Right kidney (tissue), 1 donor: ENCODE measurements at regions not wholly inside any gene's neighbourhood (a gene's known extent, or its start where the extent isn't known, plus 50 kb on each side); places are given as distances from the start of the nearest gene placed in this dataset.
A peak's percentile ranks its signal among the peaks of the same experiment; 100 is the strongest.
"Not testable (repeated sequence)": the region's sequence is repeated elsewhere in the genome, so short reads cannot be mapped to it uniquely, and the experiment has no call there.

Source experiments
- DNase-seq: peaks from one replicate; pipeline ENCODE4 v3.0.0-alpha.2; 2016

GRCh38 chr9:94033383-94033782, 50.9 kb upstream of the PTPDC1 start:
- no peak for DNase-seq

GRCh38 chr9:94031946-94032345, 52.3 kb upstream of the PTPDC1 start:
- DNase-seq: no peak

GRCh38 chr9:94031380-94031779, 52.9 kb upstream of the PTPDC1 start:
- no peak for DNase-seq

- peak; percentile 98 for DNase-seq
These were observed 53.7 kb upstream of the PTPDC1 start for GRCh38 chr9:94030318-94031179.

GRCh38 chr9:94029932-94030317, 54.3 kb upstream of the PTPDC1 start:
- DNase-seq: no peak

GRCh38 chr9:94026816-94027215, 57.4 kb upstream of the PTPDC1 start:
- DNase-seq: no peak

- not testable (repeated sequence) for DNase-seq
These were observed 61.8 kb upstream of the PTPDC1 start for GRCh38 chr9:94022476-94022875.

GRCh38 chr9:94020836-94021235, 63.4 kb upstream of the PTPDC1 start:
- not testable (repeated sequence) for DNase-seq

GRCh38 chr9:94018628-94019027, 63.5 kb upstream of the BARX1 start:
- DNase-seq: no peak

GRCh38 chr9:94017939-94018531, 62.9 kb upstream of the BARX1 start:
- no peak for DNase-seq

- DNase-seq: no peak
These were observed 61.6 kb upstream of the BARX1 start for GRCh38 chr9:94016744-94017143.

- no peak for DNase-seq
These were observed 59.8 kb upstream of the BARX1 start for GRCh38 chr9:94014920-94015319.

GRCh38 chr9:94014066-94014654, 59.0 kb upstream of the BARX1 start:
- no peak for DNase-seq

GRCh38 chr9:94010980-94011533, 55.9 kb upstream of the BARX1 start:
- DNase-seq: no peak

GRCh38 chr9:94005272-94005901, 50.2 kb upstream of the BARX1 start:
- DNase-seq: no peak
